ELR (cell line): ENCODE measurements at regions not wholly inside any gene's neighbourhood (a gene's known extent, or its start where the extent isn't known, plus 50 kb on each side); places are given as distances from the start of the nearest gene placed in this dataset.

Experiments
- DNase-seq: peaks from one replicate; pipeline ENCODE4 v3.0.0-alpha.2; 2015; ENCODE audit warnings: low read depth

- DNase-seq: no peak
Observed at GRCh38 chr18:76684265-76684664, 138.1 kb upstream of the ZNF236 start.

DNA sequence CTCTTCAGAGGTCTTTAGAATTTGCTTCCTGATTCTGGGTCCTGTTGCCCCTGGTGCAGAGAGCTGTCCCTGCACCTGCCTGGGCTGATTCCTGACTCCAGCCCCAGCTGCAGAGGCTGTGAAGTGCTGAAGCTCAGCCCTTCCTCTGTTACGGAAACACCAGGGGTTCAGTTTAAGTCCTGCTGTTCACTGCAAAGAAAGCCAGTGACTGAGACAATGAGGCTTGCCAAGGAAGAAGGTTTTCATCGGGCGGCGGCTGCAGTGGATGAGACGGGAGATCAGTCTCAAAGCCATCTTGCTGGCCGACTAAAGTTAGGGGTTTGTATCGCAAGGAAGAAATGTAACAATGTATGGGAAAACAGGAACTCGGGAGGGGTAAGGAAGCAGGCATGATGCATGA, 142.4 kb upstream of the ZNF236 start:
- no peak for DNase-seq

- no peak for DNase-seq
Observed at GRCh38 chr18:76679259-76679658, 143.1 kb upstream of the ZNF236 start.

GRCh38 chr18:76678248-76678647, 144.1 kb upstream of the ZNF236 start:
- no peak for DNase-seq

DNA sequence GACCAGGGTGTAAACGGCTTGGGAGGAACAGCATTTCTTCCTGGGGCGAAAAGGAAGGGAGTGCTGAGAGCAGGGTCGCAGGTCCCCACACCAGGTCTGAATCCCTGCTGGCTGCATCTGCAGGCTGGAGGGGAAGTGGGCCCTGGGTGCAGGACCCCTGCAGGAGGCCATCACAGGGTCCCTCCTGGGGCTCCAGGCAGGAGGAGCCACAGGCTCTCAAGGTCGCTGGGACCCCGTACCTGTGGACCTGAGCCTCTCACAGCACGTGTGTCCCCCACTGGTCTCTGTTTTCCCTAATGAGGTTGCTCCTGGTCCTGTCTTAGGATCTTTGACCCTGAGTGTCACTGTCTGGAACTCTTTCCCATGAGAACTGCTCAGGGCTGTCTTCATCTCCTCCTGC, 147.8 kb upstream of the ZNF236 start:
- no peak for DNase-seq

- DNase-seq: no peak
Observed at GRCh38 chr18:76673281-76674185, 148.8 kb upstream of the ZNF236 start.

GRCh38 chr18:76672627-76673026, 149.7 kb upstream of the ZNF236 start:
- peak; percentile 60 for DNase-seq

DNA sequence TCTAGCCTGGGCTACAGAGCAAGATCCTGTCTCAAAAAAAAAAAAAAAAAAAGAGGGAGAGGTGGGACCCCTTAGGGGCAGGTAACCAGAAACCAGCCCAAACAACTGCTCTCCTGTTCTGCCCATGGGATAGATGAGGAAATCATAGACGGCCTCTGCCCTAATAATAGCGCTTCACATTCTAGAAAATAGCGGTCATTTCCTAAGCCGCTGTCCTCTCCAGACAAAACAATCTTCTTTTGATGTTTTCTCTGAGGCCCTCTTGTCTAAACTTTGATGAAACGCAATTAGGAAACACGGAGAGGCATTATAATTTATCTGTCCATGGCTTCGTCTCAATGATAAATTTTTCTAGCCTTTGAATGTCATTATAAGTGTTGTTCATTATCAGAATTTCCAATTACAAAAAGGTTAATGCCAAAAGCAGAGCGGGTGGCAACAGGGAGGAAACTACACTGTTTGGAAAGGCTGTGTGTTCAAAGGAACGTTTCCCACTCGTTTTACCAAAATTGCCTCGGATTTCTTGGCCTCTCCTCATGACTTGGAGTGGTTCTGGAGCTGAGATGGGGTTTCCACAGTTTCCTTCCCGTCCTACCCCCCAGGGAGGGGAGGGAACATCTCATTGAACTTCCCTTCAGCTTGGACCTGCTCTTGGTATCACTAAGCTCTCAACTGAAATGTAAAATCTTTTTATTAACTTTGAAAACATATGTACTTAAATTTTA, 151.6 kb upstream of the ZNF236 start:
- DNase-seq: no peak

DNA sequence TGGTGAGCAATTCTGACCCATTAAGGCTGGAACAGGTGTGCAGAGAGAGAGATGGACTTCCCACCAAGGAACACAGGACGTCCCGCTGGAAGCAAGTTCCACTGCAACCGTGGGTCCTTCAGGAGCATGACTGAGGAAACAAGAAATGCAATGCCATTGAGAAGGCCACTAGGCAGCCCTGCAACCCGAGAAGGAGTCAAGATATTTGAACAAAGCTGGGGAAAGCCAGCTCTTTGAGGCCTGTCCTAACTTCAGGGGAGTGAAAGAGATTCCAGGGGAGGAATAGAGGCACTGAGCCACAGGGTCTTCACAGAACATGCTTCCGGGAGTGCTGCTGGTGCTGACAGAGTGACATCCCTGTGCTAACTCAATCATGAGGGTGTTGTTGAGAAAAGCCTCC, 153.8 kb upstream of the ZNF236 start:
- no peak for DNase-seq

DNA sequence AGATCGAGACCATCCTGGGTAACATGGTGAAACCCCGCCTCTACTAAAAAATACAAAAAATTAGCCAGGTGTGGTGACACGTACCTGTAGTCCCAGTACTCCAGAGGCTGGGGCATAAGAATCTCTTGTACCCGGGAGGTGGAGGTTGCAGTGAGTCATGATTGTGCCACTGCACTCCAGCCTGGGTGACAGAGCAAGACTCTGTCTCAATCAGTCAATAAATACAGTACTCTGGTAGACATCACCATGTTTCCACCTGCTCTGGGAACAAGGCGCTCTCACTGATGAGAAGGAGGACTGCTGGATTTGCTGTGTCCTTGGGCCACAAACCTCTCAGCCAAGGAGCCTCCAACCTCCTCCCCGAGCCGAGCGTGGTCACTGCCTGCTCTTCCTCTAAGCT, 154.2 kb upstream of the ZNF236 start:
- no peak for DNase-seq

DNA sequence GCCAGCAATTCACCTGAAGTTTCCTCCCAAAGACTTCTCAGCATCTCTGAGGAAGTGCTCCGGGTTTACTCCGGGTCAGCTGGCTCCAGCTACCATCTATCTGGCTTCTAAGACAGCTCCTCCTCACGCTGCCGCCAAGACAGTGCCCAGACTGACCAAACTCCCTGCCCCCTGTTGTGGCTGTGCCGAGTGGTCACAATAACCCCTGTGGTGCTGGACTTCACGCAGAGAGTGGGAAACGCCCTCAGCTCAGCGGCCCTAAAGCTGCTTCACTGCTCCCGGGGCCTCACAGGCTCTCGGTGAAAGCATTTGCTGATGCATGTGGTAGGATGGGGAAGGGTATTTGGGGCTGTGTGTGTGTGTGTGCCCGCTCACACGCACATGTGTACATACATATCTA, 154.8 kb upstream of the ZNF236 start:
- DNase-seq: no peak

DNA sequence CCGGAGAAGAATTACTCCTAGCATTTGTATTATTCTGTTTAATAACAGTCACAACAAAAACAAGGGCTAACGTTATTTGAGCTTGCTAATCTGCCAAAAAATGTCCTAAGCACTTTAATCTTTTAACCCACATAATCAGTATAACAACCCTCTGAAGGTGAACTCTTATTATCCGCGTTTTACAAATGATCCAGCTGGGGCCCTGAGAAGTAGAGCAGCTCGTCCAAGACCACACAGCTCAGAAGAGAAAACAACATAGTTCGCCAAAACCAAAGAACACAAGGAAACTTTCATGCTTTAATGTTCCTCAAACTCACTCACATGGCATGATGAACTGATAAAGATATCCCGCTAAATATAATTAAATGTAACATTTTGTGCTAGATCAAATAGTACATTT, 159.7 kb upstream of the ZNF236 start:
- no peak for DNase-seq

DNA sequence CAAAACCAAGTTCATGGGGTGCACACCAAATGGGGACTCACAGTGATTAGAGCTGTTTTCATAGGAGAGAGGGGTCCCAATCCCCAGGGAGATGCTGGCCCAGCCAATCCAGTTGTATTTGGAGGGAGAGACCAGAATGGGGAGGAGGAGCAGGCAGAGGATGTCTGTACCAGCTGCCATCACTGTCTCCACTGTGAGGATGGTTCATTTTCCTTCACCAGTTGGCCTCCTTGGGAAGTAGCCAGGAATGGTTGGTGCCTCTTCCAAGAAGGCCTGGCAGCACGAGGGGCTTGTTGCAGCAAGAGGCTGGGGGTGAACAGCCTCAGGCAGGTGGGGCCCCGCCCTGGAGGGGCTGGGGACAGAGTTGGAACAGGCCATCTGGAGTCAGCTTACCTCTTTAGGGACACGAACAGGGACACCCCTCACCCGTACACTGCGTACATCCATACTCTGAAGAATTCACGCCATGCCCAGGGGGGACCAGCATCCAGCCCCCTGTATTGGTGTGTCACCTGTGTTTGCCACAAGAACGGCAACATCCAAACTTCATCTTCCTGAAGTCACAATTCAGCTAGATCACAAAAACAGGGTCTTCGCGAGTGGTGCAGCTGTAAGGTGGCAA, 161.7 kb upstream of the ZNF236 start:
- no peak for DNase-seq

DNA sequence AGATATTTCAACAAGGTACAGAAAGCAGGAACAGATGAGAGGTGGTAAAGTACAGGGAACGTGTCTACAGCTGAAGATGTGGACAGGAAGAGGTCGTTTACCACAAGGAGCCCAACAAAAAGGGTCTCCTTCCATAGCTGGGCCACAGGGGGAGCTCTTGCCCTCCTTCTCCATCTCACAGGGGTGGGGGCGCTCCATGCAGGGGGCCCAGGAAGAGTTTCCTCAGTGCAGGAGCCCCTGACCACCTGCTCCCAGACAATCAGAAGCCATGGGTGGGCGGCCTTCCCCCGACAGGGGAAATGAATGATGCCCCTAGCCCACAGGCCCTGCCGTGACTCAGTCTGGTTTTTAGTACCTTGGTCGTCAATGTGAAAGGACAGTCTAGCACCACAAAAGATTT, 163.6 kb upstream of the ZNF516 start:
- DNase-seq: peak; percentile 20

DNA sequence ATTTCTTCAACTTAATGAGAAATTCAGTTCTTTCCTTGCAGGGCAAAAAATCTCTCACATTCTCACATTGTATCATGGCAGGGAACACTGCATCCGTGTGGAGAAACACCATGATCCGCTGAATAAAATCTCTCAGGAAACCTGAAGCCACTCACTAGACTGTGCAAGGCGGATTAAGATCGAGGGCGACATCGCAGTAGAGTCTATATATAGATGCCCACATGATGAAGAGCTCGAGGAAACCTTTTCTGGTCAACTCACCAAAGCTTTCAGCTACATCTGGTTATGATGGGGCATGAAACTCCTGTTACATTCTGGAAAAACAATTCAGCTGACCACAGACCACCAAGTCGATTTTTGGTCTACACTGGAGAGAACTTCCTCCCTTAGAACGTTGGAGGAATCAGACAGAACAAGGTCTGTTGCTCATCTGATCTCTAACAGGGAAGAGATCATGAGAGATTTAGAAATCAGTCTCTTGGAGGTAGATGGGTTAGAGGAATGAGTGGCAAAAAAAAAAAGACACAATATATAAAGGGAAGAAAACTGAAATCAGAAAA, 162.9 kb upstream of the ZNF516 start:
- no peak for DNase-seq

GRCh38 chr18:76656925-76657827, 162.1 kb upstream of the ZNF516 start:
- peak; percentile 40 for DNase-seq

GRCh38 chr18:76654577-76654976, 159.5 kb upstream of the ZNF516 start:
- DNase-seq: no peak

- DNase-seq: no peak
Observed at GRCh38 chr18:76647322-76647721, 152.3 kb upstream of the ZNF516 start.

DNA sequence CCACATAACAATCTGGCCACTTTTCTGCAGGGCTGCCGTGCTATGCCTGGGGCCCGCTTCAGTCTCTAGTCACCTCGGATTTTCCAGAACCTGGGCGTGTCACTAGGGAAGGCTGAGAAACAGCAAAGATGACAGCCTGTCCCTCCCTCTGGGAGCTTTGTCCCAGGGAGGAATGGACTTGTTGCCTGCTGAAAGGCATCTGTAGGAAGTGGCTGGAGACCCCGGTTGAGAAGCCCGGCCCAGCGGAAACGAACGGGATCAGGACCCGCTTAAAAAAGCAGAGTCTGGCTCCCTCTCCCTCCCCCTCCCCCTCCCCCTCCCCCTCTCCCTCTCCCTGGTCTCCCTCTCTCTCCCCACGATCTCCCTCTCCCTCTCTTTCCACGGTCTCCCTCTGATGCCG, 149.5 kb upstream of the ZNF516 start:
- DNase-seq: no peak

DNA sequence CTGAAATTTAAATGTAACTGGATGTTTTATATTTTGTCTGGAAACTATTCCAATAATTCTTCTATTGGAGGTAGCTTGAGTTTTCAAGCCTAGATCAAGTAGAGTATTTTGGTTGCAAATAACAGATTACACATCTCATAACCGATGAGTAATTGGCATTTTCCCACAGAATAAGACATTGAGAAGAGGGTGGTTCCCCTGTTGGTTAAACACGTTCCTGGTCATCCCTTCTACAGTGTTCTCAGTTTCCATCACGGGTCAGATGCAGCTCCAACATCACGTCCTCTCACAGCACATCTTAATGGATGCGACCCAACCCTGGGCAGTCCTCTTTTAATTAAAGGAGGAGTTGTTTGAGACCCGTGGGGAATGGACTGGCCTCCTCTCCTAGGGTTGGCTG, 149.0 kb upstream of the ZNF516 start:
- no peak for DNase-seq

- DNase-seq: no peak
Observed at GRCh38 chr18:76643199-76643598, 148.2 kb upstream of the ZNF516 start.

- DNase-seq: no peak
Observed at GRCh38 chr18:76640438-76640837, 145.4 kb upstream of the ZNF516 start.
